ENCODE measurements at regions not wholly inside any gene's neighbourhood (a gene's known extent, or its start where the extent isn't known, plus 50 kb on each side); places are given as distances from the start of the nearest gene placed in this dataset.

- TF ChIP-seq CSDC2 (CRISPR knock-in tag; IDR thresholded peaks at IDR 0.05): no peak
- TF ChIP-seq TOX (CRISPR knock-in tag; IDR thresholded peaks at IDR 0.05; ENCODE audit: borderline replicate concordance): no peak
Measured at GRCh38 chr10:27433976-27434375, 70.1 kb upstream of the RAB18 start (continued).

- ATAC-seq: no peak
- TF ChIP-seq GLIS3 (CRISPR knock-in tag; IDR thresholded peaks at IDR 0.05): no peak
- TF ChIP-seq ESRRG (CRISPR knock-in tag; IDR thresholded peaks at IDR 0.05): no peak
- no peak for TF ChIP-seq ZFP3 (CRISPR knock-in tag; IDR thresholded peaks at IDR 0.05)
- no peak for TF ChIP-seq OSR1 (CRISPR knock-in tag; IDR thresholded peaks at IDR 0.05)
- no peak for TF ChIP-seq ARNTL (CRISPR knock-in tag; IDR thresholded peaks at IDR 0.05; ENCODE audit: borderline replicate concordance, low read depth)
- no peak for TF ChIP-seq ZNF565 (CRISPR knock-in tag; conservative IDR thresholded peaks at IDR 0.05; ENCODE audit: low read depth)
- no peak for TF ChIP-seq RARB (CRISPR knock-in tag; IDR thresholded peaks at IDR 0.05)
- no peak for TF ChIP-seq ISL1 (CRISPR knock-in tag; IDR thresholded peaks at IDR 0.05)
- TF ChIP-seq PATZ1 (CRISPR knock-in tag; IDR thresholded peaks at IDR 0.05; ENCODE audit: borderline replicate concordance): no peak
- no peak for TF ChIP-seq POU6F1 (CRISPR knock-in tag; IDR thresholded peaks at IDR 0.05; ENCODE audit: borderline replicate concordance, low read depth)
- TF ChIP-seq PPARA (CRISPR knock-in tag; IDR thresholded peaks at IDR 0.05; ENCODE audit: borderline replicate concordance): no peak
- TF ChIP-seq TOX (CRISPR knock-in tag; IDR thresholded peaks at IDR 0.05; ENCODE audit: borderline replicate concordance): no peak
- TF ChIP-seq CSRNP3 (CRISPR knock-in tag; IDR thresholded peaks at IDR 0.05): no peak
Measured at GRCh38 chr10:27426948-27427467, 77.1 kb upstream of the RAB18 start.

- TF ChIP-seq ZNF8 (CRISPR knock-in tag; IDR thresholded peaks at IDR 0.05) (no peak), BACH2 (CRISPR knock-in tag; IDR thresholded peaks at IDR 0.05; ENCODE audit: borderline replicate concordance) (no peak), ZFP30 (CRISPR knock-in tag; IDR thresholded peaks at IDR 0.05) (no peak), ZFP3 (CRISPR knock-in tag; IDR thresholded peaks at IDR 0.05) (no peak), CSDC2 (CRISPR knock-in tag; IDR thresholded peaks at IDR 0.05) (no peak), OSR1 (CRISPR knock-in tag; IDR thresholded peaks at IDR 0.05) (no peak)
- ATAC-seq: no peak
Measured at GRCh38 chr10:27413831-27414348, 90.2 kb upstream of the RAB18 start.

- TF ChIP-seq ZFP30 (CRISPR knock-in tag; IDR thresholded peaks at IDR 0.05) (no peak), CREB5 (CRISPR knock-in tag; IDR thresholded peaks at IDR 0.05; ENCODE audit: low read depth) (no peak), GLIS3 (CRISPR knock-in tag; IDR thresholded peaks at IDR 0.05) (no peak), BACH2 (CRISPR knock-in tag; IDR thresholded peaks at IDR 0.05; ENCODE audit: borderline replicate concordance) (no peak), ZNF8 (CRISPR knock-in tag; IDR thresholded peaks at IDR 0.05) (no peak), TOX (CRISPR knock-in tag; IDR thresholded peaks at IDR 0.05; ENCODE audit: borderline replicate concordance) (no peak), TSHZ2 (CRISPR knock-in tag; IDR thresholded peaks at IDR 0.05) (no peak), ZC3H10 (CRISPR knock-in tag; IDR thresholded peaks at IDR 0.05) (no peak), PPARA (CRISPR knock-in tag; IDR thresholded peaks at IDR 0.05; ENCODE audit: borderline replicate concordance) (no peak), ZNF70 (CRISPR knock-in tag; IDR thresholded peaks at IDR 0.05) (no peak), RARB (CRISPR knock-in tag; IDR thresholded peaks at IDR 0.05) (no peak), ZFP3 (CRISPR knock-in tag; IDR thresholded peaks at IDR 0.05) (no peak), POU6F1 (CRISPR knock-in tag; IDR thresholded peaks at IDR 0.05; ENCODE audit: borderline replicate concordance, low read depth) (no peak), ESRRG (CRISPR knock-in tag; IDR thresholded peaks at IDR 0.05) (no peak), OSR1 (CRISPR knock-in tag; IDR thresholded peaks at IDR 0.05) (no peak), ISL1 (CRISPR knock-in tag; IDR thresholded peaks at IDR 0.05) (no peak), ARNTL (CRISPR knock-in tag; IDR thresholded peaks at IDR 0.05; ENCODE audit: borderline replicate concordance, low read depth) (no peak), CSDC2 (CRISPR knock-in tag; IDR thresholded peaks at IDR 0.05) (no peak)
Measured at GRCh38 chr10:27413387-27413786, 90.7 kb upstream of the RAB18 start.

More at GRCh38 chr10:27413387-27413786, 90.7 kb upstream of the RAB18 start:
- ATAC-seq: no peak
